Cardiac fibroblast (primary cell): ENCODE measurements at regions not wholly inside any gene's neighbourhood (a gene's known extent, or its start where the extent isn't known, plus 50 kb on each side); places are given as distances from the start of the nearest gene placed in this dataset.

Experiments
- DNase-seq, 2 donors: peaks; one replicate each; pipeline versions ENCODE4 v3.0.0 to v3.0.0-alpha.2; 2010; ENCODE audit warnings: low read depth in 2 of 2
- H3K4me3 ChIP-seq, 2 donors: replicated peaks in 1 of 2; 1 replicate in 1 of 2; 2 replicates in 1 of 2; pipeline ENCODE4 v1.5.1; 2011; ENCODE audit warnings: low read depth in 2 of 2, low read length in 2 of 2, mild to moderate bottlenecking in 2 of 2, moderate library complexity in 1 of 2
- TF ChIP-seq, protein P1 (sequence below): IDR thresholded peaks from one replicate; pipeline ENCODE4 v1.5.1; 2011; ENCODE audit warnings: low read depth, mild to moderate bottlenecking, low read length, inconsistent platforms

DNA sequence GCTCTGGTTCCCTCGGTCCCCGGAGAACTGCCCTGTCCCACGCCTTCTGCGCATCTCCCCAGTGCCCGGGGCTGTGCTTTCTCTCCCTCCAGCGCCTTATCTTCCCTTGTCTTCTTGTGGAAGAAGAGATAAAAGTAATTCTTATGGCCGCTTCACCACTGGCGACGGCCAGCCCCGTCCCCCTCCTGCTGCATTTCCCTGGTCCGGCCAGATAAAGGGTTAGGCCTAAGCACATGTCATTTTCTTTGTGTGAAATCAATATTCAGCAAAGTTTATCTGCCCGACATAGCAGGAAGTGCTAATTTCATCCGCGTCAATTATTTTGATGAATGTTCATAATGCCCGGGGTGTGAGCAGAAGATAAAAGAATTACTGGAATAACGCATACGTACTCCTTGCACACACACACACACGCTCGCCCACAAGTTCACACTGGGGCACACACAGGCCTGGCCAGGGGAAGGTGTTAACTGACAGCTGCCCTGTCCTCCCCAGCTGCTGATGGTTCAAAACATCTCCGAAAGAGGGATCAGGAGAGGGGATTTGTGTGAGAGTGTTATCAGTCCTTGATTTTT lies 177.7 kb upstream of the LHX5 start:
- H3K4me3 ChIP-seq: no peak overlapping the region
- DNase-seq: no peak
- TF ChIP-seq, protein P1, sequence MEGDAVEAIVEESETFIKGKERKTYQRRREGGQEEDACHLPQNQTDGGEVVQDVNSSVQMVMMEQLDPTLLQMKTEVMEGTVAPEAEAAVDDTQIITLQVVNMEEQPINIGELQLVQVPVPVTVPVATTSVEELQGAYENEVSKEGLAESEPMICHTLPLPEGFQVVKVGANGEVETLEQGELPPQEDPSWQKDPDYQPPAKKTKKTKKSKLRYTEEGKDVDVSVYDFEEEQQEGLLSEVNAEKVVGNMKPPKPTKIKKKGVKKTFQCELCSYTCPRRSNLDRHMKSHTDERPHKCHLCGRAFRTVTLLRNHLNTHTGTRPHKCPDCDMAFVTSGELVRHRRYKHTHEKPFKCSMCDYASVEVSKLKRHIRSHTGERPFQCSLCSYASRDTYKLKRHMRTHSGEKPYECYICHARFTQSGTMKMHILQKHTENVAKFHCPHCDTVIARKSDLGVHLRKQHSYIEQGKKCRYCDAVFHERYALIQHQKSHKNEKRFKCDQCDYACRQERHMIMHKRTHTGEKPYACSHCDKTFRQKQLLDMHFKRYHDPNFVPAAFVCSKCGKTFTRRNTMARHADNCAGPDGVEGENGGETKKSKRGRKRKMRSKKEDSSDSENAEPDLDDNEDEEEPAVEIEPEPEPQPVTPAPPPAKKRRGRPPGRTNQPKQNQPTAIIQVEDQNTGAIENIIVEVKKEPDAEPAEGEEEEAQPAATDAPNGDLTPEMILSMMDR: no peak

DNA sequence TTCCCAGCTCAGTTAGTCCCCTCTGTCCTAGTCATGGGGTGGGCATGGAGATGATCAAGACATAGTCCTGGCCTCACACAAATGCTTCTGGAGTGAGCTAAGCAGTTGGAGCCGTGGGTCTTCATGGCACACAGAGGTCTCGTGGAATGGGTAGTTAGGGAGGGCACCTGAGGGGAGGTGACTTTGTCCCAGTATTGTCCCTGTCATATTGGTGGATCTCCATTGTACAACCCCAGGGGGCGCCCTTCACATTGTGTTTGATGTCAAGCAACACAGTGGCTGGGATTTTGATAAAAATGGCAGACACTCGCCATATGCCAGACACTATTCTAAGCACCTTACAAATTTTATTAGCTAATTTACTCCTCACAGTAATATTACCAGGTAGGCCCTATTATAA lies 175.4 kb upstream of the LHX5 start:
- no peak overlapping the region for H3K4me3 ChIP-seq
- TF ChIP-seq, protein P1: no peak
- peak in 1 of 2 donors; percentile 5 for DNase-seq

- TF ChIP-seq, protein P1: no peak
- H3K4me3 ChIP-seq: no peak overlapping the region
- no peak for DNase-seq
These were observed 173.9 kb upstream of the LHX5 start for GRCh38 chr12:113645603-113646002.

DNA sequence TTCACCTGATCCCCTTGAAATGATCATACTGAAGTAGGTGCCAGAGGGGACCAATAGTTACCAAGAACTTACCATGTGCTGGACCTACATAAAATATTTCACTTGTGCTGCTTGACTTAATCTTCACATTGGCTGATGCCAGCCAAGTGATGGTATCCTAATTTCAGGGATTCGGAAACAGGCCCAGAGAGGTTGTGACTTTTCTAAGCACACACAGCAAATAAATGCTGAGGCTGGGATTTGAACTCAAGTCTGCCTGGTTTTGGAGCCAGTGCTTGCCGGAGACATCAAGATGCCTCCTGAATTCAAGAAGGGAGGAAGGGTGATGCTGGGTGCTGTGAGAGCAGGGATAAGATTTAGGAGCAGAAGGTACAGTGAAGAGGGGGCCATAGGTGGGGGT lies 173.5 kb upstream of the LHX5 start:
- DNase-seq: no peak
- no peak overlapping the region for H3K4me3 ChIP-seq
- TF ChIP-seq, protein P1: no peak

GRCh38 chr12:113643177-113643974 lies 171.7 kb upstream of the LHX5 start:
- TF ChIP-seq, protein P1: no peak
- no peak overlapping the region for H3K4me3 ChIP-seq
- no peak for DNase-seq

GRCh38 chr12:113642672-113643071 lies 171.0 kb upstream of the LHX5 start:
- no peak overlapping the region for H3K4me3 ChIP-seq
- TF ChIP-seq, protein P1: no peak
- no peak for DNase-seq
